ENCODE measurements at regions not wholly inside any gene's neighbourhood (a gene's known extent, or its start where the extent isn't known, plus 50 kb on each side); places are given as distances from the start of the nearest gene placed in this dataset.

- Histone ChIP-seq H3K27me3 (no peaks in the 10 kb centered on the region), H3K27ac (replicated peaks in 1 of 4) (peak overlapping the region; percentile 63 to 78 (median 66)), H3K9me3 (no peaks in the 10 kb centered on the region), H3K36me3 (no peaks in the 10 kb centered on the region), H3K4me1 (peaks cover 0 to 73% (median 36%) of the 10 kb centered on the region in 4 donors), H3K4me3 (peak overlapping the region in 1 of 4 donors; percentile 3)
- TF ChIP-seq POLR2A (IDR thresholded peaks at IDR 0.05; ENCODE audit: low read depth): no peak
- TF ChIP-seq, protein P1, sequence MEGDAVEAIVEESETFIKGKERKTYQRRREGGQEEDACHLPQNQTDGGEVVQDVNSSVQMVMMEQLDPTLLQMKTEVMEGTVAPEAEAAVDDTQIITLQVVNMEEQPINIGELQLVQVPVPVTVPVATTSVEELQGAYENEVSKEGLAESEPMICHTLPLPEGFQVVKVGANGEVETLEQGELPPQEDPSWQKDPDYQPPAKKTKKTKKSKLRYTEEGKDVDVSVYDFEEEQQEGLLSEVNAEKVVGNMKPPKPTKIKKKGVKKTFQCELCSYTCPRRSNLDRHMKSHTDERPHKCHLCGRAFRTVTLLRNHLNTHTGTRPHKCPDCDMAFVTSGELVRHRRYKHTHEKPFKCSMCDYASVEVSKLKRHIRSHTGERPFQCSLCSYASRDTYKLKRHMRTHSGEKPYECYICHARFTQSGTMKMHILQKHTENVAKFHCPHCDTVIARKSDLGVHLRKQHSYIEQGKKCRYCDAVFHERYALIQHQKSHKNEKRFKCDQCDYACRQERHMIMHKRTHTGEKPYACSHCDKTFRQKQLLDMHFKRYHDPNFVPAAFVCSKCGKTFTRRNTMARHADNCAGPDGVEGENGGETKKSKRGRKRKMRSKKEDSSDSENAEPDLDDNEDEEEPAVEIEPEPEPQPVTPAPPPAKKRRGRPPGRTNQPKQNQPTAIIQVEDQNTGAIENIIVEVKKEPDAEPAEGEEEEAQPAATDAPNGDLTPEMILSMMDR (IDR thresholded peaks at IDR 0.05): no peak
- TF ChIP-seq POLR2AphosphoS5 (IDR thresholded peaks at IDR 0.05): no peak
- no peak for TF ChIP-seq EP300 (IDR thresholded peaks at IDR 0.05)
- 35% methylated on average over 5 of the region's 5 CpGs for WGBS
- intact Hi-C loops (cut with DNase I): no loop called here
- no peak for DNase-seq (ENCODE audit: extremely low spot score)
Measured at GRCh38 chr9:17963498-17963897, 384.6 kb downstream of the SH3GL2 start.

DNA sequence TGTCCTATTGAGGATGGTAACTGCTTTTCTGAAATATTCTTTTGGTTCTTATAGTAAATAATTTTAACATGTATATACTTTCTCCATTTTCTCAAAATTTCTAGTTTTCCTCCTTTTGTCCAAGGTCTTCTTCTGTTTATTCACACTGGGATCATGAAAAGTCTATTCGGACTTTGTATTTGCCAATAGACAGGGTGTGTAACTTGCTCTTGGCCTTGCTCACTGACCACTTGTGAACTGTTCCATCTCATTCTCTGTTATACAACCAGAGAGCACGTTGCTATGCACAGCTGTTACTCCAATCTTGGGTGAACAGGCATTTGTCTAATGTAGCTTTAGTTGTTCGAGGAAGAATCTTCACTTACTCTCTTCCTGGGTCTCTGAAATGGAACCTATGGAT lies 388.9 kb downstream of the SH3GL2 start:
- WGBS: 45% methylated on average over 3 of the region's 3 CpGs
- Histone ChIP-seq H3K9me3 (no peaks in the 10 kb centered on the region), H3K36me3 (no peaks in the 10 kb centered on the region), H3K27me3 (no peaks in the 10 kb centered on the region), H3K27ac (replicated peaks in 1 of 4) (peak overlapping the region in 1 of 4 donors; percentile 14), H3K4me3 (no peak overlapping the region), H3K4me1 (peaks cover 0 to 59% (median 31%) of the 10 kb centered on the region in 4 donors)
- no peak for DNase-seq (ENCODE audit: extremely low spot score)
- intact Hi-C loops (cut with DNase I): no loop called here
- TF ChIP-seq EP300 (IDR thresholded peaks at IDR 0.05) (no peak), POLR2AphosphoS5 (IDR thresholded peaks at IDR 0.05) (no peak), POLR2A (IDR thresholded peaks at IDR 0.05; ENCODE audit: low read depth) (no peak)
- TF ChIP-seq, protein P1 (IDR thresholded peaks at IDR 0.05): no peak

DNA sequence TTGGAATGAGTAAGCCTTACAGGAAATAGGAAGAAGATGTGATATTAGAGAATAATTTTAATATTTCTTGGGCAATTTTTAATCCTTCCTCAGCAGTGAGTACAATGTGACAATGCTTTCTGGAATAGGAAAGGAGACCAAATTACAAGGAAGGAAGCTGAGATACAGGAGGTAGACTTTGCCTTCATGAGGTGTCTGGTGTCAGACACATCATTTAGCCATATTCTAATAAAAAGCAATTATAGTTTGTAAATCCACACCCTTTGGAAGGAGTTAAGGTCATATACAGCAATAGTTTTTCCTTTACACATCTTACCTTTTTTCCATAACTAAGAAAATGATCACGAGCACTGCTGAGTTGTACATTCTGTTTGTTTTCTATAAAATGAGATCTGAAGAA lies 390.4 kb downstream of the SH3GL2 start:
- TF ChIP-seq, protein P1 (IDR thresholded peaks at IDR 0.05): no peak
- TF ChIP-seq POLR2A (IDR thresholded peaks at IDR 0.05; ENCODE audit: low read depth): no peak
- no peak for TF ChIP-seq EP300 (IDR thresholded peaks at IDR 0.05)
- TF ChIP-seq POLR2AphosphoS5 (IDR thresholded peaks at IDR 0.05): no peak
- Histone ChIP-seq H3K4me3 (no peak overlapping the region), H3K4me1 (peaks cover 0 to 44% (median 18%) of the 10 kb centered on the region in 4 donors), H3K36me3 (no peaks in the 10 kb centered on the region), H3K9me3 (no peaks in the 10 kb centered on the region), H3K27ac (replicated peaks in 1 of 4) (no peak overlapping the region), H3K27me3 (no peaks in the 10 kb centered on the region)
- 45% methylated on average over 1 of the region's 1 CpG for WGBS
- intact Hi-C loops (cut with DNase I): no loop called here
- DNase-seq (ENCODE audit: extremely low spot score): no peak

DNA sequence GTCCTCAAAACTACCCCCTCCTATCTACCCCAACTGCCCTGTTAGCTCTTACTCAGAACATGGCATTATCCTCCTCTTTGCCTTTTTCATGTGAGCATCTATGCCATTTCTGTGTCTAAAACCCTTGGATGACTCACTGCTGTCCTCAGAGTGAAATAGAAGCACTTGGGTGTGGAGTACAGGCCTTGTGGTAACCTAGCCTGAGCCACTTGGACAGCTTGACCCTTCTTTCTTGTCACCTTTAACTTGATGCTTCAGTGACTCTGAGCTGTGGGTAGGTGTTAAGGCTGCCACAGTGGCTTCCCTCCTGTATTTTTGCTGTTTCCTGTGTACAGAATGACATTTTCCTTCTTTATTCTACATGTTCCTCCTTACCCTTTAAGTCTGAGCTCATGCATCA lies 391.4 kb downstream of the SH3GL2 start:
- Histone ChIP-seq H3K36me3 (no peaks in the 10 kb centered on the region), H3K4me3 (no peak overlapping the region), H3K27ac (replicated peaks in 1 of 4) (peak overlapping the region in 1 of 4 donors; percentile 32), H3K27me3 (no peaks in the 10 kb centered on the region), H3K4me1 (peaks cover 0 to 36% (median 18%) of the 10 kb centered on the region in 4 donors), H3K9me3 (no peaks in the 10 kb centered on the region)
- DNase-seq (ENCODE audit: extremely low spot score): no peak
- TF ChIP-seq, protein P1 (IDR thresholded peaks at IDR 0.05): no peak
- TF ChIP-seq EP300 (IDR thresholded peaks at IDR 0.05) (no peak), POLR2A (IDR thresholded peaks at IDR 0.05; ENCODE audit: low read depth) (no peak), POLR2AphosphoS5 (IDR thresholded peaks at IDR 0.05) (no peak)
- intact Hi-C loops (cut with DNase I): no loop called here

DNA sequence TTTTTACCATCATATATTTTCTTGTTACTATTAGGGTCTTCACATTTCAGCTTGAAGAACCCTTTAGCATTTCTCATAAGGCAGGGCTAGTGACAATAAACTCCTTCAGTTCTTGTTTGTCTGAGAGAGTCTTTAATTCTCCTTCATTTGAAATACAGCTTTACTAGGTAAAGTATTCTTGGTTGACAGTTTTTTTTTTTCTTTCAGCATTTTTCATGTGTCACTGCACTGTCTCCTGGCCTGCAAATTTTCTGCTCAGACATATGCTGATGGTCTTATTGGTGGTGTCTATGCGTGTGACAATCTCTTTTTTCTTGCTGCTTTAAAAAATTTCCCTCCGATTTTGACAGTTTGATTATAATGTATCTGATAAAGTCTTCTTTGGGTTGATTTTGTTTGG lies 399.9 kb downstream of the SH3GL2 start:
- no peak for DNase-seq (ENCODE audit: extremely low spot score)
- TF ChIP-seq POLR2AphosphoS5 (IDR thresholded peaks at IDR 0.05) (no peak), EP300 (IDR thresholded peaks at IDR 0.05) (no peak), POLR2A (IDR thresholded peaks at IDR 0.05; ENCODE audit: low read depth) (no peak)
- TF ChIP-seq, protein P1 (IDR thresholded peaks at IDR 0.05): no peak
- H3K4me1 ChIP-seq: peaks cover 0 to 5% (median 0%) of the 10 kb centered on the region in 4 donors

More for the DNA sequence above, 399.9 kb downstream of the SH3GL2 start:
- intact Hi-C loops (cut with DNase I): no loop called here
- Histone ChIP-seq H3K36me3 (no peaks in the 10 kb centered on the region), H3K27me3 (no peaks in the 10 kb centered on the region), H3K27ac (replicated peaks in 1 of 4) (no peak overlapping the region), H3K9me3 (peaks cover 0 to 20% (median 11%) of the 10 kb centered on the region in 4 donors), H3K4me3 (no peak overlapping the region)
- WGBS: 90% methylated on average over 2 of the region's 2 CpGs
